H1 (cell line): ENCODE measurements at regions not wholly inside any gene's neighbourhood (a gene's known extent, or its start where the extent isn't known, plus 50 kb on each side); places are given as distances from the start of the nearest gene placed in this dataset.

ENCODE experiments used
- CEBPB ChIP-seq: IDR thresholded peaks from 2 replicates; pipeline ENCODE4 v1.6.1; 2012; ENCODE audit warnings: low read depth, low read length
- CREB1 ChIP-seq: IDR thresholded peaks from 2 replicates; pipeline ENCODE4 v1.6.1; 2012; ENCODE audit warnings: inconsistent platforms
- CTBP2 ChIP-seq: IDR thresholded peaks from 2 replicates; pipeline ENCODE4 v1.7.0; 2011; ENCODE audit warnings: borderline replicate concordance, mild to moderate bottlenecking, moderate library complexity, mixed read lengths, low read length; ENCODE audit not compliant: insufficient read depth, insufficient read length
- CTCF ChIP-seq, 3 experiments: IDR thresholded peaks; 1 replicate in 2 of 3; 2 replicates in 1 of 3; pipeline versions ENCODE4 v1.5.1 to v1.6.1; 2011; ENCODE audit warnings: low read length in 3 of 3, mild to moderate bottlenecking in 3 of 3, inconsistent platforms in 2 of 3, low read depth in 1 of 3, moderate library complexity in 1 of 3; ENCODE audit not compliant: insufficient read depth in 1 of 3; ENCODE audit errors: control extremely low read depth in 1 of 3
- EP300 ChIP-seq, 2 experiments: IDR thresholded peaks; 1 replicate in 1 of 2; 2 replicates in 1 of 2; pipeline ENCODE4 v1.6.1; 2011 to 2012; ENCODE audit warnings: low read depth in 2 of 2, low read length in 2 of 2, mild to moderate bottlenecking in 2 of 2, borderline replicate concordance in 1 of 2, inconsistent platforms in 1 of 2, moderate library complexity in 1 of 2
- HDAC2 ChIP-seq, 2 experiments: fragments of 300-600 bp in 1 of 2; sonication (generic) in 1 of 2; IDR thresholded peaks; 2 replicates each; pipeline ENCODE4 v1.6.1; 2011 to 2012; ENCODE audit warnings: low read depth in 2 of 2, low read length in 2 of 2, mild to moderate bottlenecking in 2 of 2, moderate library complexity in 2 of 2, borderline replicate concordance in 1 of 2, inconsistent platforms in 1 of 2
- POLR2A ChIP-seq, 2 experiments: IDR thresholded peaks; 1 replicate in 1 of 2; 2 replicates in 1 of 2; pipeline ENCODE4 v1.6.1; 2011; ENCODE audit warnings: low read depth in 2 of 2, low read length in 2 of 2, mild to moderate bottlenecking in 2 of 2; ENCODE audit errors: control extremely low read depth in 1 of 2
- SIN3A ChIP-seq, 2 experiments: IDR thresholded peaks in 1 of 2; conservative IDR thresholded peaks in 1 of 2; 2 replicates each; pipeline ENCODE4 v1.6.1; 2011 to 2012; ENCODE audit warnings: low read length in 2 of 2, improper control_type of control experiment in 1 of 2, low read depth in 1 of 2, mild to moderate bottlenecking in 1 of 2
- SRF ChIP-seq: IDR thresholded peaks from 2 replicates; pipeline ENCODE4 v1.6.1; 2011; ENCODE audit warnings: mild to moderate bottlenecking, low read depth, low read length, moderate library complexity
- TAF1 ChIP-seq: IDR thresholded peaks from 2 replicates; pipeline ENCODE4 v1.6.1; 2011; ENCODE audit warnings: mild to moderate bottlenecking, low read depth, low read length
- TCF12 ChIP-seq: IDR thresholded peaks from 2 replicates; pipeline ENCODE4 v1.6.1; 2011; ENCODE audit warnings: low read depth, mild to moderate bottlenecking, low read length
- TEAD4 ChIP-seq: IDR thresholded peaks from 2 replicates; pipeline ENCODE4 v1.6.1; 2012; ENCODE audit warnings: low read depth, low read length, inconsistent platforms, mixed read lengths
- YY1 ChIP-seq: IDR thresholded peaks from 2 replicates; pipeline ENCODE4 v1.6.1; 2011; ENCODE audit warnings: low read depth, mild to moderate bottlenecking, low read length

- TF ChIP-seq CTCF (IDR thresholded peaks at IDR 0.05; ENCODE audit: control extremely low read depth in 1 of 3, insufficient read depth in 1 of 3, low read depth in 1 of 3, low read length in 3 of 3) (no peak), TAF1 (no peak), EP300 (IDR thresholded peaks at IDR 0.05; ENCODE audit: borderline replicate concordance in 1 of 2, low read depth in 2 of 2, low read length in 2 of 2) (no peak), HDAC2 (IDR thresholded peaks at IDR 0.05; ENCODE audit: borderline replicate concordance in 1 of 2, low read depth in 2 of 2, low read length in 2 of 2) (no peak), TEAD4 (no peak), SIN3A (conservative IDR thresholded peaks at IDR 0.05 in 1 of 2, IDR thresholded peaks at IDR 0.05 in 1 of 2; ENCODE audit: low read depth in 1 of 2, low read length in 2 of 2) (no peak), TCF12 (no peak), CTBP2 (no peak), POLR2A (IDR thresholded peaks at IDR 0.05; ENCODE audit: control extremely low read depth in 1 of 2, low read depth in 2 of 2, low read length in 2 of 2) (no peak), CEBPB (no peak), CREB1 (no peak), SRF (no peak), YY1 (no peak)
These were observed 189.9 kb downstream of the UBE2E3 start for GRCh38 chr2:181170256-181170655.
